GM20000 (cell line): ENCODE measurements at regions not wholly inside any gene's neighbourhood (a gene's known extent, or its start where the extent isn't known, plus 50 kb on each side); places are given as distances from the start of the nearest gene placed in this dataset.
"Not testable (repeated sequence)": the region's sequence is repeated elsewhere in the genome, so short reads cannot be mapped to it uniquely, and the experiment has no call there.

Experiments
- DNase-seq: peaks from one replicate; pipeline ENCODE4 v3.0.0; 2012; ENCODE audit warnings: low spot score
- CTCF ChIP-seq: IDR thresholded peaks from 2 replicates; pipeline ENCODE4 v1.5.1; 2012; ENCODE audit warnings: mild to moderate bottlenecking, control low read depth; ENCODE audit errors: extremely low read depth, missing control alignments

- no peak for TF ChIP-seq CTCF
- no peak for DNase-seq
Observed at GRCh38 chr2:88925770-88926462, 234.4 kb downstream of the RPIA start.

GRCh38 chr2:88927128-88927527 lies 235.7 kb downstream of the RPIA start:
- no peak for TF ChIP-seq CTCF
- DNase-seq: no peak

GRCh38 chr2:88930659-88931058 lies 239.2 kb downstream of the RPIA start:
- DNase-seq: no peak
- no peak for TF ChIP-seq CTCF

GRCh38 chr2:88932686-88933085 lies 241.2 kb downstream of the RPIA start:
- DNase-seq: no peak
- TF ChIP-seq CTCF: no peak

GRCh38 chr2:88933091-88933490 lies 241.6 kb downstream of the RPIA start:
- TF ChIP-seq CTCF: no peak
- no peak for DNase-seq

GRCh38 chr2:88933980-88934379 lies 242.5 kb downstream of the RPIA start:
- DNase-seq: no peak
- no peak for TF ChIP-seq CTCF

GRCh38 chr2:88941178-88941577 lies 249.7 kb downstream of the RPIA start:
- DNase-seq: not testable (repeated sequence)

GRCh38 chr2:88942798-88943197 lies 251.3 kb downstream of the RPIA start:
- no peak for TF ChIP-seq CTCF
- DNase-seq: no peak
